GM23338 (cell line): ENCODE measurements at regions not wholly inside any gene's neighbourhood (a gene's known extent, or its start where the extent isn't known, plus 50 kb on each side); places are given as distances from the start of the nearest gene placed in this dataset.

ENCODE experiments used
- ATAC-seq: fragments of 200-7000 bp; cut with Tn5 transposase; 3 replicates; pipeline ENCODE4 v1.9.1; 2020
- DNase-seq: peaks from one replicate; pipeline ENCODE4 v3.0.0-alpha.2; 2015; ENCODE audit warnings: low spot score
- H2AFZ ChIP-seq: fragments of 200-600 bp; sonication (generic); 2 replicates; pipeline ENCODE4 v1.8.0; 2016; ENCODE audit warnings: antibody characterized with exemption, mild to moderate bottlenecking, moderate library complexity
- H3F3A ChIP-seq: fragments of 200-600 bp; sonication (generic); replicated peaks from 2 replicates; pipeline ENCODE4 v1.8.0; 2017; ENCODE audit warnings: antibody characterized with exemption, mixed run types, low read depth
- H3K27ac ChIP-seq: fragments of 200-600 bp; sonication (generic); 2 replicates; pipeline ENCODE4 v1.6.1; 2016; ENCODE audit warnings: low read depth
- H3K27me3 ChIP-seq: fragments of 200-600 bp; sonication (generic); 2 replicates; pipeline ENCODE4 v1.8.0; 2016; ENCODE audit warnings: mild to moderate bottlenecking, mixed run types, moderate library complexity; ENCODE audit not compliant: insufficient read depth
- H3K36me3 ChIP-seq: fragments of 200-600 bp; sonication (generic); 2 replicates; pipeline ENCODE4 v1.8.0; 2016; ENCODE audit warnings: mild to moderate bottlenecking; ENCODE audit not compliant: insufficient read depth
- H3K4me1 ChIP-seq: fragments of 200-600 bp; sonication (generic); 2 replicates; pipeline ENCODE4 v1.8.0; 2016; ENCODE audit warnings: mild to moderate bottlenecking, moderate library complexity; ENCODE audit not compliant: insufficient read depth
- H3K4me2 ChIP-seq: fragments of 200-600 bp; sonication (generic); 2 replicates; pipeline ENCODE4 v1.7.1; 2017; ENCODE audit warnings: mixed run types
- H3K4me3 ChIP-seq: fragments of 200-600 bp; sonication (generic); 2 replicates; pipeline ENCODE4 v1.6.1; 2016; ENCODE audit warnings: mixed run types
- H3K79me2 ChIP-seq: fragments of 200-600 bp; sonication (generic); replicated peaks from 2 replicates; pipeline ENCODE4 v1.8.0; 2017; ENCODE audit warnings: mild to moderate bottlenecking; ENCODE audit not compliant: insufficient read depth
- H3K9me2 ChIP-seq: fragments of 200-600 bp; sonication (generic); 2 replicates; pipeline ENCODE4 v1.8.0; 2017; ENCODE audit not compliant: insufficient read depth
- H4K20me1 ChIP-seq: fragments of 200-600 bp; sonication (generic); replicated peaks from 2 replicates; pipeline ENCODE4 v1.8.0; 2017; ENCODE audit warnings: mild to moderate bottlenecking; ENCODE audit not compliant: insufficient read depth
- H3K27ac Mint-ChIP-seq: 2 replicates; pipeline ENCODE4 v1.8.0; 2020; ENCODE audit warnings: inconsistent platforms, mild to moderate bottlenecking, moderate library complexity, mixed read lengths
- H3K27me3 Mint-ChIP-seq: 3 replicates; pipeline ENCODE4 v1.8.0; 2022; ENCODE audit warnings: low read depth, mild to moderate bottlenecking, moderate library complexity, mixed read lengths, inconsistent platforms; ENCODE audit not compliant: insufficient read depth, poor library complexity
- H3K36me3 Mint-ChIP-seq: 3 replicates; pipeline ENCODE4 v1.8.0; 2021; ENCODE audit warnings: low read depth, mild to moderate bottlenecking, inconsistent platforms, moderate library complexity, mixed read lengths
- H3K4me1 Mint-ChIP-seq: 3 replicates; pipeline ENCODE4 v1.8.0; 2020; ENCODE audit warnings: mild to moderate bottlenecking, inconsistent platforms, mixed read lengths
- H3K4me3 Mint-ChIP-seq: 3 replicates; pipeline ENCODE4 v1.8.0; 2021; ENCODE audit warnings: moderate library complexity, mild to moderate bottlenecking, inconsistent platforms, mixed read lengths
- H3K9me3 Mint-ChIP-seq: 3 replicates; pipeline ENCODE4 v1.8.0; 2020; ENCODE audit warnings: moderate library complexity, mild to moderate bottlenecking, inconsistent platforms, mixed read lengths
- EZH2 ChIP-seq: fragments of 200-600 bp; sonication (generic); IDR thresholded peaks from one replicate; pipeline ENCODE4 v1.8.0; 2017; ENCODE audit warnings: antibody characterized with exemption, mild to moderate bottlenecking, low read depth; ENCODE audit not compliant: unreplicated experiment
- EZH2phosphoT487 ChIP-seq: fragments of 200-600 bp; sonication (generic); IDR thresholded peaks from one replicate; pipeline ENCODE4 v1.8.1; 2018; ENCODE audit warnings: antibody characterized with exemption; ENCODE audit not compliant: unreplicated experiment
- JUNB ChIP-seq: IDR thresholded peaks from one replicate; pipeline ENCODE4 v1.6.1; 2016; ENCODE audit warnings: antibody characterized with exemption; ENCODE audit not compliant: unreplicated experiment
- NANOG ChIP-seq: IDR thresholded peaks from 2 replicates; pipeline ENCODE4 v1.6.1; 2016; ENCODE audit warnings: antibody characterized with exemption, borderline replicate concordance
- POLR2AphosphoS5 ChIP-seq: IDR thresholded peaks from 2 replicates; pipeline ENCODE4 v1.6.1; 2016; ENCODE audit warnings: antibody characterized with exemption, low read depth
- REST ChIP-seq: IDR thresholded peaks from one replicate; pipeline ENCODE4 v1.6.1; 2018; ENCODE audit warnings: antibody characterized with exemption; ENCODE audit not compliant: unreplicated experiment
- ZNF114 ChIP-seq: fragments of 250-450 bp; sonication (Bioruptor Pico); IDR thresholded peaks from 2 replicates; pipeline ENCODE4 v1.5.0; 2020; ENCODE audit warnings: mild to moderate bottlenecking, moderate library complexity
- ZNF462 ChIP-seq: fragments of 250-450 bp; sonication (Bioruptor Pico); IDR thresholded peaks from 2 replicates; pipeline ENCODE4 v1.5.0; 2020; ENCODE audit warnings: mild to moderate bottlenecking, moderate library complexity

- Histone ChIP-seq H3K79me2 (no peaks in the 10 kb centered on the region), H3F3A (no peaks in the 10 kb centered on the region), H2AFZ (no peak overlapping the region), H3K9me2 (no peaks in the 10 kb centered on the region), H3K27me3 (no peaks in the 10 kb centered on the region), H3K4me2 (no peak overlapping the region), H4K20me1 (no peaks in the 10 kb centered on the region), H3K4me3 (no peak overlapping the region), H3K36me3 (no peaks in the 10 kb centered on the region), H3K27ac (no peak overlapping the region), H3K4me1 (no peaks in the 10 kb centered on the region)
- DNase-seq, result no peak
- no peak overlapping the region for H3K4me3 Mint-ChIP-seq
- no peaks in the 10 kb centered on the region for H3K9me3 Mint-ChIP-seq
- peaks cover 3% of the 10 kb centered on the region; the same call in 1 of the 3 replicates for H3K4me1 Mint-ChIP-seq
- no peaks in the 10 kb centered on the region for H3K27me3 Mint-ChIP-seq
- no peaks in the 10 kb centered on the region for H3K36me3 Mint-ChIP-seq
- no peak for ATAC-seq
- H3K27ac Mint-ChIP-seq, result no peak overlapping the region
- TF ChIP-seq REST, result no peak
- TF ChIP-seq EZH2, result no peak
- TF ChIP-seq JUNB, result no peak
- no peak for TF ChIP-seq POLR2AphosphoS5
- TF ChIP-seq NANOG, result no peak
- TF ChIP-seq ZNF114 (CRISPR knock-in tag), result no peak
Observed at GRCh38 chr14:29232711-29233110, 466.1 kb downstream of the FOXG1 start.

GRCh38 chr14:29233188-29233587 is 466.6 kb downstream of the FOXG1 start:
- Histone ChIP-seq H3K4me3 (no peak overlapping the region), H3K27ac (no peak overlapping the region), H3K4me2 (no peak overlapping the region), H3K27me3 (no peaks in the 10 kb centered on the region), H3F3A (no peaks in the 10 kb centered on the region), H3K36me3 (no peaks in the 10 kb centered on the region), H3K9me2 (no peaks in the 10 kb centered on the region), H4K20me1 (no peaks in the 10 kb centered on the region), H2AFZ (no peak overlapping the region), H3K79me2 (no peaks in the 10 kb centered on the region), H3K4me1 (no peaks in the 10 kb centered on the region)
- DNase-seq (no peak), ATAC-seq (no peak)
- peaks cover 3% of the 10 kb centered on the region; the same call in 1 of the 3 replicates for H3K4me1 Mint-ChIP-seq
- H3K4me3 Mint-ChIP-seq, result no peak overlapping the region
- H3K9me3 Mint-ChIP-seq, result no peaks in the 10 kb centered on the region
- H3K36me3 Mint-ChIP-seq, result no peaks in the 10 kb centered on the region
- peak overlapping the region; percentile 35; the same call in 1 of the 2 replicates for H3K27ac Mint-ChIP-seq
- H3K27me3 Mint-ChIP-seq, result no peaks in the 10 kb centered on the region
- TF ChIP-seq EZH2 (no peak), ZNF462 (CRISPR knock-in tag) (no peak), REST (no peak), NANOG (no peak), POLR2AphosphoS5 (no peak), EZH2phosphoT487 (no peak), JUNB (no peak)
